K562 (cell line): ENCODE measurements at regions not wholly inside any gene's neighbourhood (a gene's known extent, or its start where the extent isn't known, plus 50 kb on each side); places are given as distances from the start of the nearest gene placed in this dataset.

Experiments used
- ATAC-seq: fragments of 200-7000 bp; cut with Tn5 transposase; 3 replicates; pipeline ENCODE4 v1.9.1; 2020; ENCODE audit warnings: moderate library complexity
- BruUV-seq: library from RNA; stranded (reverse); fragments of 400-500 nt; replicated peaks from 2 replicates; lab custom pipeline; 2021; lab: Mats Ljungman, UMichigan
- CTCF ChIA-PET: fragments of 300-600 bp; formaldehyde crosslinking; extraction: SDS; loops from one replicate; lab custom pipeline; 2021; ENCODE audit warnings: low intra/inter-chr PET ratio; lab: Yijun Ruan, JAX
- POLR2A ChIA-PET: fragments of 300-600, 350-650 bp; sonication (Branson Sonifier 250); formaldehyde crosslinking; extraction: SDS; loops from one replicate; lab custom pipeline; 2021; ENCODE audit warnings: antibody characterized with exemption, inconsistent platforms; lab: Yijun Ruan, JAX
- DNase-seq, 4 experiments: peaks; one replicate each; pipeline versions ENCODE4 v3.0.0 to v3.0.0-alpha.2; 2011 to 2018; ENCODE audit warnings: low spot score in 3 of 4, mixed read lengths in 3 of 4; ENCODE audit errors: extremely low read depth in 1 of 4
- FAIRE-seq: peaks from 2 replicates; lab custom pipeline; 2011; peaks lifted over from hg19 to GRCh38; lab: Jason Lieb, UNC
- H2AFZ ChIP-seq: 2 replicates; pipeline ENCODE4 v1.6.0; 2011; ENCODE audit warnings: low read depth, low read length, control low read depth, inconsistent platforms
- H3K27ac ChIP-seq: fragments of 200-600 bp; 3 replicates; pipeline ENCODE4 v1.8.0; 2011; ENCODE audit warnings: low read depth, mild to moderate bottlenecking, control low read depth, inconsistent platforms, low read length, moderate library complexity, mixed read lengths; ENCODE audit errors: extremely low read depth
- H3K27me3 ChIP-seq, 2 experiments: fragments of 300-600 bp in 1 of 2; 2 replicates in 1 of 2; 3 replicates in 1 of 2; pipeline versions ENCODE4 v1.6.0 to v1.8.0; 2011; ENCODE audit warnings: inconsistent platforms in 2 of 2, low read length in 2 of 2, mild to moderate bottlenecking in 1 of 2, mixed read lengths in 1 of 2, moderate library complexity in 1 of 2; ENCODE audit not compliant: control insufficient read depth in 2 of 2, insufficient read depth in 2 of 2
- H3K36me3 ChIP-seq: fragments of 300-600 bp; 3 replicates; pipeline ENCODE4 v1.8.0; 2011; ENCODE audit warnings: mild to moderate bottlenecking, low read length, inconsistent platforms; ENCODE audit not compliant: control insufficient read depth, insufficient read depth
- H3K4me1 ChIP-seq, 2 experiments: fragments of 200-600 bp in 1 of 2; replicated peaks in 1 of 2; 2 replicates in 1 of 2; 3 replicates in 1 of 2; pipeline versions ENCODE4 v1.5.1 to v1.8.0; 2011; ENCODE audit warnings: inconsistent platforms in 2 of 2, low read length in 2 of 2, mild to moderate bottlenecking in 1 of 2, mixed read lengths in 1 of 2, moderate library complexity in 1 of 2; ENCODE audit not compliant: control insufficient read depth in 2 of 2, insufficient read depth in 2 of 2
- H3K4me2 ChIP-seq: 2 replicates; pipeline ENCODE4 v1.6.1; 2011; ENCODE audit warnings: low read length, control low read depth, inconsistent platforms, mixed read lengths; ENCODE audit not compliant: insufficient read depth
- H3K4me3 ChIP-seq: fragments of 200-600 bp; sonication (generic), shearing (Covaris generic); 2 replicates; pipeline ENCODE4 v1.5.1; 2016; ENCODE audit warnings: control low read depth, inconsistent platforms
- H3K79me2 ChIP-seq: fragments of 200-600 bp; 3 replicates; pipeline ENCODE4 v1.8.0; 2011; ENCODE audit warnings: low read length, inconsistent platforms; ENCODE audit not compliant: control insufficient read depth, insufficient read depth
- H3K9ac ChIP-seq, 2 experiments: 2 replicates each; pipeline versions ENCODE4 v1.6.0 to v1.6.1; 2011; ENCODE audit warnings: low read depth in 2 of 2, low read length in 2 of 2, control low read depth in 1 of 2, inconsistent platforms in 1 of 2, mild to moderate bottlenecking in 1 of 2, mixed read lengths in 1 of 2; ENCODE audit not compliant: insufficient read depth in 1 of 2
- H3K9me1 ChIP-seq: one replicate; pipeline ENCODE4 v1.6.0; 2011; ENCODE audit warnings: inconsistent platforms, mild to moderate bottlenecking, low read length, moderate library complexity; ENCODE audit not compliant: control insufficient read depth, insufficient read depth
- H3K9me3 ChIP-seq: replicated peaks from 2 replicates; pipeline ENCODE4 v1.5.1; 2011; ENCODE audit warnings: low read depth, low read length, inconsistent platforms; ENCODE audit not compliant: control insufficient read depth, insufficient read depth
- H4K20me1 ChIP-seq: replicated peaks from 2 replicates; pipeline ENCODE4 v1.6.1; 2011; ENCODE audit warnings: low read length, inconsistent platforms, mixed read lengths; ENCODE audit not compliant: control insufficient read depth, insufficient read depth
- CBFA2T3 ChIP-seq: fragments of 450-650 bp; IDR thresholded peaks from 2 replicates; pipeline ENCODE4 v1.6.1; 2017
- CHD1 ChIP-seq: fragments of 200-600 bp; sonication (generic); IDR thresholded peaks from one replicate; pipeline ENCODE4 v1.6.1; 2012; ENCODE audit warnings: mild to moderate bottlenecking, moderate library complexity, low read length, inconsistent platforms
- CREB5 ChIP-seq: fragments of 250-450 bp; sonication (Bioruptor Pico); IDR thresholded peaks from 2 replicates; pipeline ENCODE4 v1.5.0; 2020; ENCODE audit warnings: mild to moderate bottlenecking
- JUND ChIP-seq, 2 experiments: IDR thresholded peaks; 2 replicates in 1 of 2; 3 replicates in 1 of 2; pipeline ENCODE4 v1.6.1; 2011; ENCODE audit warnings: borderline replicate concordance in 2 of 2, low read depth in 2 of 2, low read length in 2 of 2, improper control_type of control experiment in 1 of 2, missing biosample characterization in 1 of 2, missing genetic modification characterization in 1 of 2, missing genetic modification reagents in 1 of 2
- KDM4B ChIP-seq, 2 experiments: fragments of 450-650 bp in 1 of 2; sonication (generic) in 1 of 2; IDR thresholded peaks; 2 replicates each; pipeline ENCODE4 v1.6.1; 2016 to 2017; ENCODE audit warnings: borderline replicate concordance in 2 of 2, antibody characterized with exemption in 1 of 2, low read depth in 1 of 2, mild to moderate bottlenecking in 1 of 2
- MYC ChIP-seq, 2 experiments: fragments of 250-450 bp in 1 of 2; sonication (Bioruptor Pico) in 1 of 2; IDR thresholded peaks; 2 replicates each; pipeline versions ENCODE4 v1.5.1 to v1.6.1; 2012 to 2021; ENCODE audit warnings: low read depth in 2 of 2, borderline replicate concordance in 1 of 2, improper control_type of control experiment in 1 of 2, low read length in 1 of 2, mild to moderate bottlenecking in 1 of 2, moderate library complexity in 1 of 2
- NCOR1 ChIP-seq: fragments of 450-650 bp; IDR thresholded peaks from 2 replicates; pipeline ENCODE4 v1.6.1; 2016; ENCODE audit warnings: mild to moderate bottlenecking, moderate library complexity
- NFIC ChIP-seq: fragments of 450-650 bp; IDR thresholded peaks from 2 replicates; pipeline ENCODE4 v1.6.1; 2017; ENCODE audit warnings: mild to moderate bottlenecking, inconsistent platforms
- RCOR1 ChIP-seq, 2 experiments: IDR thresholded peaks; 2 replicates each; pipeline ENCODE4 v1.6.1; 2012; ENCODE audit warnings: low read depth in 2 of 2, low read length in 2 of 2, borderline replicate concordance in 1 of 2, improper control_type of control experiment in 1 of 2
- SPI1 ChIP-seq: IDR thresholded peaks from 2 replicates; pipeline ENCODE4 v1.6.1; 2011; ENCODE audit warnings: low read depth, low read length, control low read depth, borderline replicate concordance
- ZKSCAN1 ChIP-seq: fragments of 150-350 bp; IDR thresholded peaks from 2 replicates; pipeline ENCODE4 v1.6.1; 2016; ENCODE audit warnings: low read depth, low read length
- ZNF584 ChIP-seq: fragments of 200-800 bp; sonication (Bioruptor generic); IDR thresholded peaks from 2 replicates; pipeline ENCODE4 v1.6.1; 2016; ENCODE audit warnings: low read depth, mild to moderate bottlenecking, missing genetic modification characterization, missing compliant biosample characterization
- WGBS: fragments of 100-300 bp; shearing (Covaris generic); methylation state at CpG from one replicate; pipeline ENCODE4 v1.1.6; 2016; ENCODE audit warnings: low coverage, mixed read lengths; ENCODE audit not compliant: insufficient coverage; ENCODE audit errors: missing lambda C conversion rate; 5-methylcytosine and 5-hydroxymethylcytosine counted together
- in situ Hi-C: fragments of 300-500 bp; cut with MboI; formaldehyde crosslinking; loops from 4 replicates; pipeline ENCODE4 v1.15.0; 2018; ENCODE audit warnings: inconsistent platforms, mixed read lengths
- intact Hi-C: fragments of 100-400 bp; cut with micrococcal nuclease; formaldehyde crosslinking; loops from 2 replicates; pipeline ENCODE4 v1.14.2; 2022

GRCh38 chr3:72134989-72135451 is 350.1 kb upstream of the PROK2 start:
- Histone ChIP-seq H3K79me2 (no peaks in the 10 kb centered on the region), H3K9ac (no peak overlapping the region), H4K20me1 (no peaks in the 10 kb centered on the region), H3K4me3 (no peak overlapping the region), H3K27me3 (no peaks in the 10 kb centered on the region), H3K27ac (no peak overlapping the region), H3K9me3 (no peaks in the 10 kb centered on the region), H3K4me2 (no peak overlapping the region), H3K9me1 (no peaks in the 10 kb centered on the region), H3K36me3 (no peaks in the 10 kb centered on the region), H3K4me1 (peaks cover 6 to 23% of the 10 kb centered on the region in 2 experiments; a peak in 4 of 5 replicates), H2AFZ (no peak overlapping the region)
- ChIA-PET CTCF (no interaction called here), POLR2A (no interaction called here)
- TF ChIP-seq CHD1 (no peak), ZKSCAN1 (no peak), NFIC (no peak), SPI1 (peak; percentile 71; the same call in 1 of the 2 replicates), KDM4B (IDR thresholded peaks at IDR 0.05; ENCODE audit: borderline replicate concordance in 2 of 2, low read depth in 1 of 2) (no peak)
- no peak for ATAC-seq
- BruUV-seq, result no TSS peak
- no peak for FAIRE-seq
- intact Hi-C loops (no loop called here), in situ Hi-C loops (no loop called here)
- WGBS, result 24% methylated on average over 4 of the region's 6 CpGs
- no peak for DNase-seq

GRCh38 chr3:72133329-72134011 is 348.5 kb upstream of the PROK2 start:
- Histone ChIP-seq H2AFZ (no peak overlapping the region), H3K4me3 (no peak overlapping the region), H3K9me1 (no peaks in the 10 kb centered on the region), H3K4me1 (peaks cover 6 to 23% of the 10 kb centered on the region in 2 experiments; a peak in 4 of 5 replicates), H3K27ac (no peak overlapping the region), H3K9me3 (no peaks in the 10 kb centered on the region), H3K79me2 (no peaks in the 10 kb centered on the region), H3K27me3 (no peaks in the 10 kb centered on the region), H3K36me3 (no peaks in the 10 kb centered on the region), H4K20me1 (no peaks in the 10 kb centered on the region), H3K9ac (no peak overlapping the region), H3K4me2 (no peak overlapping the region)
- no peak for FAIRE-seq
- intact Hi-C loops, result no loop called here
- peak in 2 of 4 experiments; percentile 29 to 47 for DNase-seq
- in situ Hi-C loops, result no loop called here
- no TSS peak for BruUV-seq
- ChIA-PET POLR2A (interaction anchor here (0.6 to 0.9 kb wide), 2 partner anchors 12 to 20 kb away, joined by 3 read pairs; no protein-coding TSS in a partner anchor), CTCF (no interaction called here)
- 23% methylated on average over 6 of the region's 7 CpGs for WGBS
- ATAC-seq, result peak; percentile 57
- peak in 1 of 2 experiments; percentile 92; a peak in 2 of 4 replicates for TF ChIP-seq RCOR1 (IDR thresholded peaks at IDR 0.05; ENCODE audit: borderline replicate concordance in 1 of 2, low read depth in 2 of 2, low read length in 2 of 2)
- TF ChIP-seq MYC (IDR thresholded peaks at IDR 0.05; ENCODE audit: low read depth, low read length), result no peak
- TF ChIP-seq MYC (CRISPR knock-in tag; IDR thresholded peaks at IDR 0.05; ENCODE audit: borderline replicate concordance, low read depth), result no peak
- TF ChIP-seq ZNF584, result no peak
- TF ChIP-seq CREB5, result no peak
- TF ChIP-seq CBFA2T3, result peak; percentile 80
- TF ChIP-seq NCOR1, result peak; percentile 51; the same call in 1 of the 2 replicates
- 0 out of 2 replicates have a peak, but pooled peaks have one; percentile 11 for TF ChIP-seq JUND (IDR thresholded peaks at IDR 0.05; ENCODE audit: borderline replicate concordance, low read depth, low read length)
- TF ChIP-seq JUND (tag; IDR thresholded peaks at IDR 0.05; ENCODE audit: borderline replicate concordance, low read depth, low read length), result no peak; the same call in 2 of the 3 replicates
